HEK293T (cell line): ENCODE measurements at regions not wholly inside any gene's neighbourhood (a gene's known extent, or its start where the extent isn't known, plus 50 kb on each side); places are given as distances from the start of the nearest gene placed in this dataset.

Experiments
- CTCF ChIA-PET: fragments of 350-600 bp; formaldehyde crosslinking; extraction: SDS; loops from one replicate; lab custom pipeline; 2021; ENCODE audit warnings: antibody characterized with exemption, inconsistent platforms; lab: Yijun Ruan, JAX
- POLR2A ChIA-PET: fragments of 350-600 bp; formaldehyde crosslinking; extraction: SDS; loops from one replicate; lab custom pipeline; 2020; ENCODE audit warnings: antibody characterized with exemption, inconsistent platforms; lab: Yijun Ruan, JAX
- DNase-seq: peaks from one replicate; pipeline ENCODE4 v3.0.0; 2012; ENCODE audit warnings: mixed read lengths; ENCODE audit errors: extremely low spot score
- ARNT ChIP-seq: fragments of 450-650 bp; IDR thresholded peaks from 2 replicates; pipeline ENCODE4 v1.6.1; 2017; ENCODE audit warnings: mild to moderate bottlenecking
- BHLHE40 ChIP-seq: fragments of 450-650 bp; IDR thresholded peaks from 2 replicates; pipeline ENCODE4 v1.6.1; 2016; ENCODE audit warnings: mild to moderate bottlenecking, moderate library complexity, borderline replicate concordance
- CTBP1 ChIP-seq: fragments of 450-650 bp; IDR thresholded peaks from 2 replicates; pipeline ENCODE4 v1.6.1; 2016; ENCODE audit warnings: borderline replicate concordance
- ELF4 ChIP-seq: fragments of 450-650 bp; IDR thresholded peaks from 2 replicates; pipeline ENCODE4 v1.6.1; 2017; ENCODE audit warnings: antibody characterized with exemption
- FOXA1 ChIP-seq: fragments of 450-650 bp; IDR thresholded peaks from 2 replicates; pipeline ENCODE4 v1.6.1; 2016; ENCODE audit warnings: mild to moderate bottlenecking
- FOXK2 ChIP-seq: fragments of 450-650 bp; IDR thresholded peaks from 2 replicates; pipeline ENCODE4 v1.6.1; 2016; ENCODE audit warnings: mild to moderate bottlenecking
- FOXM1 ChIP-seq: fragments of 450-650 bp; IDR thresholded peaks from 2 replicates; pipeline ENCODE4 v1.6.1; 2017; ENCODE audit warnings: mild to moderate bottlenecking, borderline replicate concordance
- HDGF ChIP-seq: fragments of 450-650 bp; IDR thresholded peaks from 2 replicates; pipeline ENCODE4 v1.6.1; 2017; ENCODE audit warnings: antibody characterized with exemption, borderline replicate concordance
- L3MBTL2 ChIP-seq: fragments of 450-650 bp; conservative IDR thresholded peaks from 2 replicates; pipeline ENCODE4 v1.6.1; 2016; ENCODE audit warnings: mild to moderate bottlenecking
- LEF1 ChIP-seq: fragments of 450-650 bp; IDR thresholded peaks from 2 replicates; pipeline ENCODE4 v1.6.1; 2017; ENCODE audit warnings: mild to moderate bottlenecking, borderline replicate concordance
- NFRKB ChIP-seq: fragments of 450-650 bp; IDR thresholded peaks from 2 replicates; pipeline ENCODE4 v1.6.1; 2016; ENCODE audit warnings: mild to moderate bottlenecking, moderate library complexity
- PKNOX1 ChIP-seq: fragments of 450-650 bp; IDR thresholded peaks from 2 replicates; pipeline ENCODE4 v1.6.1; 2016
- SP1 ChIP-seq: fragments of 450-650 bp; IDR thresholded peaks from 2 replicates; pipeline ENCODE4 v1.6.1; 2017
- SUZ12 ChIP-seq: fragments of 450-650 bp; IDR thresholded peaks from 2 replicates; pipeline ENCODE4 v1.6.1; 2016; ENCODE audit warnings: mild to moderate bottlenecking
- TARDBP ChIP-seq: fragments of 450-650 bp; IDR thresholded peaks from 2 replicates; pipeline ENCODE4 v1.6.1; 2016
- ZNF384 ChIP-seq: fragments of 450-650 bp; IDR thresholded peaks from 2 replicates; pipeline ENCODE4 v1.6.1; 2016

DNA sequence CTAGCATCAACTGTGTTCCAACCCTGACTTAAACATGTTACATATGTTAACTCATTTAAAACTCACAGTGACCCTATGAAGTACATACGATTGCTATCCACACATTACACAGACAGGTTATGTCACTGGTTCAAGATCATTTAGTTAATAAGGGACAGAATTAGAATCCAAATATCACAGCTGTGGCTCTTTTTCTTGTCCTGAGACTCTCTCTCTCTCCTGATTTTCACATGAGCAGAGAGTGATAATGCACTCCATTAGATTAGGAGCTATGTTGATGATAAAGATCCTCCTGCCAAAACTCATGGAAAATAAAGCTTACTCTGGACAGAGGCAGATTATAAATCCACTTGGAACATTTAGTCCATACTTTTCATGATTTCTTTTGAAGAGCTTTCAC is 408.3 kb downstream of the PPARGC1A start:
- POLR2A ChIA-PET: no interaction called here
- CTCF ChIA-PET: no interaction called here
- DNase-seq: no peak
- TF ChIP-seq PKNOX1: no peak
- TF ChIP-seq L3MBTL2: no peak
- no peak for TF ChIP-seq NFRKB
- no peak for TF ChIP-seq ARNT
- no peak for TF ChIP-seq FOXM1
- no peak for TF ChIP-seq FOXK2
- no peak for TF ChIP-seq ELF4
- no peak for TF ChIP-seq ZNF384
- TF ChIP-seq LEF1: no peak
- TF ChIP-seq BHLHE40: no peak
- no peak for TF ChIP-seq HDGF
- no peak for TF ChIP-seq SUZ12
- TF ChIP-seq TARDBP: no peak
- no peak for TF ChIP-seq SP1
- TF ChIP-seq CTBP1: no peak
- TF ChIP-seq FOXA1: no peak

DNA sequence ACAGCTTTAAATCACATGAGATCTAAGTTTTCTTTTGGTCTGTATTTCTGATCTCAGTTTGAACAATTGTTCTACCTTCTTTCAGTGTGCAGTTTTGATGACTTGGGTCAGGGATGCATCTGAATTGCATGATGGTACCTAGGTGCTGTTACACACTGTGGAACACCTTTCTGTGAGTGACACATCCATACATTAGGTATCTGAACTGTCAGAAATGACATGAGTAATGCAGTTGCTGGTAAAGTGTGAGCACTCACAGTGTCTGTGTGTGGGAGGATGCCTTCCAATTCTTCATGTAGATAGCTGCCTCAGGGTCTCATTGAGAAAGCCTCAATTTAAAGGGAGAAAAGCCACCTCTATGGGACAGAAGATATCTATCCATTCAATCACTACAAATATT is 411.9 kb downstream of the PPARGC1A start:
- CTCF ChIA-PET: no interaction called here
- POLR2A ChIA-PET: no interaction called here
- no peak for DNase-seq
- TF ChIP-seq SP1 (no peak), HDGF (no peak), CTBP1 (no peak), NFRKB (no peak)

DNA sequence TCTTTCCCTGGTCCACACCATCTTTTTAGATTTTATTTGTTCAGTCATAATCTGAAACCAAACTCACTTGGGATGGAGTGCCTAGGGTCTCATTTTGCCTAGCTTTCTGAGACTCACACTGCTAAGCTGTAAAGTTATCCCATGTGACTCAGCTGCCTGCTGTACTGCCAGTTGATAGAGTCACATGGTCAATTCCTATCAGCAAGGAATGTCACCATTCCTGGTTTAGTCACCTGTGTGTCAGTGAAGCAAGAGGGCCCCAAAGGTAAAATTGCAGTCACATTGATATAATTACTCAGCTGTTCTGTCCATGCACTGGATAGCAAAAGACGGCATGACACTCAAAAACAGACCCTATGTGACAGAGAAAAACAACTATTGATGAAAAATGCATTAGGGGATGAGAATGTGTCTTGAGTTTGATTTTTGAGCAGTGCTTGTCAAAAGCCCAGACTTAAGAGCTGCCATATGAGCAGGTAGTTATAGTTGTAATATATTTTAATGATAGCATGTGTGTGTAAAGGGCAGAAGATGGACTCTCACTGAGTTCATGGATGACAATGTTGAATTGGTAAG is 413.2 kb downstream of the PPARGC1A start:
- DNase-seq: no peak
- POLR2A ChIA-PET: no interaction called here
- TF ChIP-seq ARNT: no peak
- no peak for TF ChIP-seq SP1
- TF ChIP-seq ELF4: no peak
- TF ChIP-seq LEF1: no peak
- no peak for TF ChIP-seq ZNF384
- no peak for TF ChIP-seq SUZ12
- TF ChIP-seq TARDBP: no peak
- no peak for TF ChIP-seq PKNOX1
- no peak for TF ChIP-seq BHLHE40
- no peak for TF ChIP-seq CTBP1
- no peak for TF ChIP-seq HDGF
- TF ChIP-seq NFRKB: no peak
- TF ChIP-seq FOXK2: no peak
- no peak for TF ChIP-seq FOXA1
- CTCF ChIA-PET: no interaction called here

DNA sequence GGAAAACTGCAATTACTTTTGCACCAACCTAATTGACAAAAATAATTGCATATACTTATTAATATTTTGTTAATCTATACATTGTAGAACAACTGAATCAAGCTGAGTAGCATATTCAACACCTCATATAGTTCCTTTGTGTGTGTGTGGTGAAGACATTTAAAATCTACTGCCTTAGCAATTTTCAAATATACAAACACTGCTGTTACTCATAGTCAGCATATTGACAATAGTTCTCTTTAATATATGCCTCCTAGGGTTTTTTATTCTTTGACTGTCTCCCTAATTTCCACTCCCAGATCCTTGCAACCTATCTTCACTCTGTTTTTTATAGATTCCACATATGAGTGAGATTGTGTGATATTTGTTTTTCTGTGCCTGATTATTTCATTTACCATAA is 426.8 kb downstream of the PPARGC1A start:
- ChIA-PET POLR2A (no interaction called here), CTCF (no interaction called here)
- TF ChIP-seq FOXK2: no peak
- no peak for TF ChIP-seq SP1
- no peak for TF ChIP-seq L3MBTL2
- TF ChIP-seq ARNT: no peak
- no peak for TF ChIP-seq LEF1
- no peak for TF ChIP-seq SUZ12
- no peak for TF ChIP-seq HDGF
- no peak for TF ChIP-seq PKNOX1
- TF ChIP-seq NFRKB: no peak
- TF ChIP-seq FOXM1: no peak
- TF ChIP-seq TARDBP: no peak
- TF ChIP-seq ZNF384: no peak
- TF ChIP-seq ELF4: no peak
- TF ChIP-seq BHLHE40: no peak
- TF ChIP-seq CTBP1: no peak
- no peak for TF ChIP-seq FOXA1
- DNase-seq: no peak

GRCh38 chr4:23458054-23458453 is 431.8 kb downstream of the PPARGC1A start:
- ChIA-PET POLR2A (no interaction called here), CTCF (no interaction called here)
- no peak for DNase-seq
- TF ChIP-seq SP1 (no peak), CTBP1 (no peak), ARNT (no peak), NFRKB (no peak), TARDBP (no peak), FOXA1 (no peak), FOXM1 (no peak), ZNF384 (no peak), BHLHE40 (no peak), L3MBTL2 (no peak)

GRCh38 chr4:23456864-23457263 is 433.0 kb downstream of the PPARGC1A start:
- TF ChIP-seq CTBP1 (no peak), FOXM1 (no peak), PKNOX1 (no peak), SP1 (no peak), FOXA1 (no peak), ZNF384 (no peak), SUZ12 (no peak), BHLHE40 (no peak), FOXK2 (no peak), ELF4 (no peak), HDGF (no peak), ARNT (no peak), TARDBP (no peak)

More at GRCh38 chr4:23456864-23457263, 433.0 kb downstream of the PPARGC1A start:
- ChIA-PET CTCF (no interaction called here), POLR2A (no interaction called here)
- no peak for DNase-seq
